ENCODE measurements at regions not wholly inside any gene's neighbourhood (a gene's known extent, or its start where the extent isn't known, plus 50 kb on each side); places are given as distances from the start of the nearest gene placed in this dataset.

- no peak overlapping the region for H3K27ac ChIP-seq
- DNase-seq (ENCODE audit: low spot score), result no peak
- H3K4me3 ChIP-seq, result no peak overlapping the region
- TF ChIP-seq, protein P1, sequence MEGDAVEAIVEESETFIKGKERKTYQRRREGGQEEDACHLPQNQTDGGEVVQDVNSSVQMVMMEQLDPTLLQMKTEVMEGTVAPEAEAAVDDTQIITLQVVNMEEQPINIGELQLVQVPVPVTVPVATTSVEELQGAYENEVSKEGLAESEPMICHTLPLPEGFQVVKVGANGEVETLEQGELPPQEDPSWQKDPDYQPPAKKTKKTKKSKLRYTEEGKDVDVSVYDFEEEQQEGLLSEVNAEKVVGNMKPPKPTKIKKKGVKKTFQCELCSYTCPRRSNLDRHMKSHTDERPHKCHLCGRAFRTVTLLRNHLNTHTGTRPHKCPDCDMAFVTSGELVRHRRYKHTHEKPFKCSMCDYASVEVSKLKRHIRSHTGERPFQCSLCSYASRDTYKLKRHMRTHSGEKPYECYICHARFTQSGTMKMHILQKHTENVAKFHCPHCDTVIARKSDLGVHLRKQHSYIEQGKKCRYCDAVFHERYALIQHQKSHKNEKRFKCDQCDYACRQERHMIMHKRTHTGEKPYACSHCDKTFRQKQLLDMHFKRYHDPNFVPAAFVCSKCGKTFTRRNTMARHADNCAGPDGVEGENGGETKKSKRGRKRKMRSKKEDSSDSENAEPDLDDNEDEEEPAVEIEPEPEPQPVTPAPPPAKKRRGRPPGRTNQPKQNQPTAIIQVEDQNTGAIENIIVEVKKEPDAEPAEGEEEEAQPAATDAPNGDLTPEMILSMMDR (IDR thresholded peaks at IDR 0.05), result no peak
Measured at GRCh38 chr2:51404226-51404625, 372.3 kb upstream of the NRXN1 start.

DNA sequence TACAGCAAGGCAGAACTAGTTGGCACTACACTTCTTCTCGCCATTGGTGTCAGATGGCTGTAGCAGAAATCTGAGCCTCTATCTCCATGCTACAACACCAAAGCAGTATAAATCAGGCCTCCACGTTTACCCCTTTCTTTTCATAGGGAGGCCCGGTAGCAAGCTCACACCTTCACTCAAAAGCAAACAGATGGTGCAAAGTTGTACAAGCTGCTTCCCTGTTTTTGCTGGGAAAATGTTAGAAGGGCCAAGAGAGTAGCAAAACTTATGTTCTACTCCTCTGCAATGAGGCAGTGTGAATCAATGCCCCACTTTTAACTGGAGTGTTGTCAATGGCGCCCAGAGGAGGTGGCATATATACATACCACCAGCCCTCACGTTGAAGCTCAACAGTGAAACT is 369.6 kb upstream of the NRXN1 start:
- no peak for DNase-seq (ENCODE audit: low spot score)
- H3K27ac ChIP-seq, result no peak overlapping the region
- no peak overlapping the region for H3K4me3 ChIP-seq
- TF ChIP-seq, protein P1 (IDR thresholded peaks at IDR 0.05), result no peak

DNA sequence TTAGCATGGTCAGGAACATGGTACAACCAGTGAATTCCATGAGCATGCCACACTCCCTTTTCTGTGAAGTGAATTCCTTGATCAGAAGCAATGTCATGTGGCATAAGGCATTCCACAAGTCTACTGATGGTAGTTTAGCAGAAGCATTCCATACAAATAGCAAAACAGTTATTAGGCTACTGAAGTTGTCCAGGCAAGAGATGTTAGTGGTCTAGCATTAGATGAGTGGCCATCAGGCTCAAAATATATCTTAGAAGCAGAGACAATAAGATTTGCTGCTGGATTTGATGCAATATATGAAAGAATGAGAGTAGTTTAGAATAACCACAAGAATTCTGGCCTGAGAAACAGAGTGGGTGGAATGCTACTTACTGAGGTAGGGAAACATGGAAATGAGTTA is 355.3 kb upstream of the NRXN1 start:
- Histone ChIP-seq H3K4me3 (no peak overlapping the region), H3K27ac (no peak overlapping the region)
- DNase-seq (ENCODE audit: low spot score), result no peak
- TF ChIP-seq, protein P1 (IDR thresholded peaks at IDR 0.05), result no peak

- no peak for DNase-seq (ENCODE audit: low spot score)
- Histone ChIP-seq H3K27ac (no peak overlapping the region), H3K4me3 (no peak overlapping the region)
- TF ChIP-seq, protein P1 (IDR thresholded peaks at IDR 0.05), result no peak
Measured at GRCh38 chr2:51379997-51380396, 348.1 kb upstream of the NRXN1 start.

GRCh38 chr2:51368250-51368649 is 336.3 kb upstream of the NRXN1 start:
- Histone ChIP-seq H3K4me3 (no peak overlapping the region), H3K27ac (no peak overlapping the region)
- DNase-seq (ENCODE audit: low spot score), result no peak
- TF ChIP-seq, protein P1 (IDR thresholded peaks at IDR 0.05), result no peak

DNA sequence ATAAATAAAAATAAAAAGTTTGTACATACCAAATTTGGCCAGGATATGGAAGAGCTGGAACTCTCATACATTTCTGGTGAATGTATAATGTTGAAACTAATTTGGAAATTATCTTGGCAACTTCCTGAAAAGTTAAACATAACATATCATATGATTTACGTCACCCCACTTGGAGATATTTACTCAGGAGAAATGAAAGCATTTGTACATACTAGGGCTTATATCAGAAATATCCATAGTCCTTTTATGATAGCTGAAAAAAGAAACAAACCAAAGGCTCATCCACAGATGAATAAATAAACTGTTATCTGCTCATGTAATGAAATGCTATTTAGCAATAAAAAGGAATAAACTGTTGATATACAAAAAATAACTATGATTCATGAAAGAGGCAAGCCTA is 318.2 kb upstream of the NRXN1 start:
- TF ChIP-seq, protein P1 (IDR thresholded peaks at IDR 0.05), result no peak
- H3K27ac ChIP-seq, result no peak overlapping the region
- no peak for DNase-seq (ENCODE audit: low spot score)

GRCh38 chr2:51344886-51345285 is 313.0 kb upstream of the NRXN1 start:
- TF ChIP-seq, protein P1 (IDR thresholded peaks at IDR 0.05), result no peak
- DNase-seq (ENCODE audit: low spot score), result no peak
- no peak overlapping the region for H3K4me3 ChIP-seq
- H3K27ac ChIP-seq, result no peak overlapping the region

More for the DNA sequence above, 318.2 kb upstream of the NRXN1 start:
- H3K4me3 ChIP-seq, result no peak overlapping the region
